ENCODE measurements at regions not wholly inside any gene's neighbourhood (a gene's known extent, or its start where the extent isn't known, plus 50 kb on each side); places are given as distances from the start of the nearest gene placed in this dataset.

DNA sequence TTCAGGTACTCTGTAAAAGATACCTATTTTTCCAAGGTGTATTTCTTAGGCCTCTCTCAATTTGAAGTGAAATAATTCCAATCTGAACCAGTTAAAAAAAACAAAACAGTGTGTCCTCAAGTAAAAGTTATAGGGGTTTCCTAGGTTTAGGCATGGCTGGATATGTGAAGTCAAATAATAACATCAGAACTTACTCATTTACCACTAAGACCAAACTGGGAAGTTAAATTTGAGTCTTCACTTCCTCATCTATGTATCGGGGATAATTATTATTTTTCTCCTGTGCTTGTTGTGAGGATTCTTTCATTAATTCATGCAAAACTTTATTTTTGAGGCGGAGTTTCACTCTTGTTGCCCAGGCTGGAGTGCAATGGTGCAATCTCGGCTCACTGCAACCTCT is 86.2 kb upstream of the PTPRK start:
- TF ChIP-seq, protein P1, sequence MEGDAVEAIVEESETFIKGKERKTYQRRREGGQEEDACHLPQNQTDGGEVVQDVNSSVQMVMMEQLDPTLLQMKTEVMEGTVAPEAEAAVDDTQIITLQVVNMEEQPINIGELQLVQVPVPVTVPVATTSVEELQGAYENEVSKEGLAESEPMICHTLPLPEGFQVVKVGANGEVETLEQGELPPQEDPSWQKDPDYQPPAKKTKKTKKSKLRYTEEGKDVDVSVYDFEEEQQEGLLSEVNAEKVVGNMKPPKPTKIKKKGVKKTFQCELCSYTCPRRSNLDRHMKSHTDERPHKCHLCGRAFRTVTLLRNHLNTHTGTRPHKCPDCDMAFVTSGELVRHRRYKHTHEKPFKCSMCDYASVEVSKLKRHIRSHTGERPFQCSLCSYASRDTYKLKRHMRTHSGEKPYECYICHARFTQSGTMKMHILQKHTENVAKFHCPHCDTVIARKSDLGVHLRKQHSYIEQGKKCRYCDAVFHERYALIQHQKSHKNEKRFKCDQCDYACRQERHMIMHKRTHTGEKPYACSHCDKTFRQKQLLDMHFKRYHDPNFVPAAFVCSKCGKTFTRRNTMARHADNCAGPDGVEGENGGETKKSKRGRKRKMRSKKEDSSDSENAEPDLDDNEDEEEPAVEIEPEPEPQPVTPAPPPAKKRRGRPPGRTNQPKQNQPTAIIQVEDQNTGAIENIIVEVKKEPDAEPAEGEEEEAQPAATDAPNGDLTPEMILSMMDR (IDR thresholded peaks at IDR 0.05; ENCODE audit: unreplicated experiment) = no peak
- Mint-ChIP-seq H3K36me3 (ENCODE audit: low read depth, unreplicated experiment) (no peaks in the 10 kb centered on the region), H3K27me3 (ENCODE audit: unreplicated experiment) (no peaks in the 10 kb centered on the region), H3K4me3 (ENCODE audit: unreplicated experiment) (no peak overlapping the region), H3K4me1 (ENCODE audit: unreplicated experiment) (peaks cover 2% of the 10 kb centered on the region), H3K9me3 (ENCODE audit: unreplicated experiment) (no peaks in the 10 kb centered on the region), H3K27ac (ENCODE audit: unreplicated experiment) (no peak overlapping the region)
- no peak for DNase-seq (ENCODE audit: low spot score)

DNA sequence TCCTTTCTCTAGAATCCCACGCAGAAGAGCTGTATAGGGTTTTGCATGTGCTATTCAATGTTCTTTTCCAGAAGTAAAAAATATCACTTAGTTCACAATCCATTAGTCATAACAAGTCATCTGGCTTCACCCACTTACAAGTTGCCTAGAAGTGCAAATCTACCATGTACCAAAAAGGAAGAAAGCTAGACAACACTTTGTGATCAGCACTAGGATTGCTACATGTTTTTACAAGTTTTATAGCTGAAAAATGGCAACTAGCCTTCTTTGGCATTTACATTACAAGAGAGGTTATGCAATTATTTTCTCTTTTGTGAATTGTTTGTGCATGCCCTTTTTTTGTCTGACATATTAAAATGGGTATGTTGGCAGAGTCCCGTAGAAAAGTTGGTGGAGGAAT is 85.6 kb upstream of the PTPRK start:
- Mint-ChIP-seq H3K36me3 (ENCODE audit: low read depth, unreplicated experiment) (no peaks in the 10 kb centered on the region), H3K4me3 (ENCODE audit: unreplicated experiment) (no peak overlapping the region), H3K4me1 (ENCODE audit: unreplicated experiment) (peaks cover 7% of the 10 kb centered on the region), H3K27me3 (ENCODE audit: unreplicated experiment) (no peaks in the 10 kb centered on the region), H3K9me3 (ENCODE audit: unreplicated experiment) (no peaks in the 10 kb centered on the region), H3K27ac (ENCODE audit: unreplicated experiment) (no peak overlapping the region)
- TF ChIP-seq, protein P1 (IDR thresholded peaks at IDR 0.05; ENCODE audit: unreplicated experiment) = no peak
- DNase-seq (ENCODE audit: low spot score) = no peak

DNA sequence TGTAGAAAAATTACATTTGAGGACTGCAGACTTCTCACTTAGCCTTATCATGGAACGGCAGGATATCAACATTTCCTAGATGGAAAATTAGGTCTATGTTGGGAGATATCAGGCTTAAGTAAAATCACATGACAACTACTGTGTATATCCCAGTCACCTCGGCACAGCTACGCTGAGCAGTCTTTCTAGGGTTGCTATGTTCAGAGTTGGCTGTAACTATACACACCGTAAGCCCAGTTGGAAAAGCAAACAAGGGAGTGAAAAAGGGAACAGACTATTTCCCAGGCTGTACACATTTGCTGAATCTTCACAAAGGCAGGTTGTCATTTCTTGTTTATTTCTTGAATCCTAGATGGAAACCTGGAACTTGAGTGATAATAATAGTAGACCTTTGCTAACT is 80.7 kb upstream of the PTPRK start:
- Mint-ChIP-seq H3K4me1 (ENCODE audit: unreplicated experiment) (peaks cover 25% of the 10 kb centered on the region), H3K9me3 (ENCODE audit: unreplicated experiment) (no peaks in the 10 kb centered on the region), H3K27ac (ENCODE audit: unreplicated experiment) (peak overlapping the region; percentile 98), H3K36me3 (ENCODE audit: low read depth, unreplicated experiment) (no peaks in the 10 kb centered on the region), H3K4me3 (ENCODE audit: unreplicated experiment) (no peak overlapping the region), H3K27me3 (ENCODE audit: unreplicated experiment) (peaks cover 5% of the 10 kb centered on the region)
- TF ChIP-seq, protein P1 (IDR thresholded peaks at IDR 0.05; ENCODE audit: unreplicated experiment) = no peak
- DNase-seq (ENCODE audit: low spot score) = no peak

DNA sequence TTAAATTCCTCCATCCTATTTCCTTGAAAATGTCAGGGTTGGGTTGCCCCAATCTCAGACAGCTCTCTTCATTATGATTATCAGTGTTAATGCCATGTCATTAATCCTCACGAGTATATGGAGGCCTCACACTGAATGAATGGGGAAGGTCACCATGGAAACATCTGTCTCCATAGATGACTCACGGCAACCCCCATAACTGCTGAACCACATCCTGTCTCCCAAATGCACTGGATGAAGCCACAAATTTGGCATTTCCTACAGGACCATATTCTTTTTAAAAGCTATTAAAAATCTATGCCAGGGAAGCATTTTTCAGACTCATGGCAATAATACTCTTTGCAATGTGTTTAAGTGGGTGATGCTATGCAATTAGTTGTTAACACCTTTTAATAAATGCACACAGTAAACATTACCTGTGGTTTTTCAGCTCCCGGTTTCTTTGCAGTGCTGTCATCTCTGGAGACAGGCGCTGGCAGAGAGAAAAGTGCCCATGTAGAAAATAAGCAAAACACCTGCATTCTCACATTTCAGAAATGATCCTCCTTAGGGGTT is 80.1 kb upstream of the PTPRK start:
- TF ChIP-seq, protein P1 (IDR thresholded peaks at IDR 0.05; ENCODE audit: unreplicated experiment) = no peak
- peaks cover 25% of the 10 kb centered on the region for H3K4me1 Mint-ChIP-seq (ENCODE audit: unreplicated experiment)
- H3K4me3 Mint-ChIP-seq (ENCODE audit: unreplicated experiment) = no peak overlapping the region
- H3K9me3 Mint-ChIP-seq (ENCODE audit: unreplicated experiment) = no peaks in the 10 kb centered on the region
- peak overlapping the region; percentile 98 for H3K27ac Mint-ChIP-seq (ENCODE audit: unreplicated experiment)
- DNase-seq (ENCODE audit: low spot score) = peak; percentile 23
- H3K27me3 Mint-ChIP-seq (ENCODE audit: unreplicated experiment) = peaks cover 5% of the 10 kb centered on the region
- H3K36me3 Mint-ChIP-seq (ENCODE audit: low read depth, unreplicated experiment) = no peaks in the 10 kb centered on the region

DNA sequence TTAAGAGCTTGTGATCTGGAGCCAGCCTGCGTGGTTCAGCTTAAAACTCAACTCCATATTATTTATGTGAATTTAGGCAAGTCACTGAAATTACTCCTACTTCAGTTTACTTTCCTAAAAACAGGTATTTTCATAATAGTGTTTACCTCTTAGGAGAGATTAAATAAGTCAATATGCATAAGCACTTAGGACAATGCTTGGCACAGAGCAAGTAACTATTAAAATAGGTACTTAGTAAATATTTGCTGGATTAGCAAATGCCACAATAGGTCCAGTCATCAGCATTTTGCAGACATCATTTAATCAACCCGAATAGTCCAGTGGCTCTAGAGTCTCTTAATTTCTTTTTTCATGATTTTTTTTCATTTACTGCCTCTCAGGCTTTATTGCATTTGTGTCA is 78.6 kb upstream of the PTPRK start:
- Mint-ChIP-seq H3K27me3 (ENCODE audit: unreplicated experiment) (peaks cover 5% of the 10 kb centered on the region), H3K4me1 (ENCODE audit: unreplicated experiment) (peaks cover 25% of the 10 kb centered on the region), H3K27ac (ENCODE audit: unreplicated experiment) (no peak overlapping the region), H3K9me3 (ENCODE audit: unreplicated experiment) (no peaks in the 10 kb centered on the region), H3K4me3 (ENCODE audit: unreplicated experiment) (no peak overlapping the region), H3K36me3 (ENCODE audit: low read depth, unreplicated experiment) (no peaks in the 10 kb centered on the region)
- DNase-seq (ENCODE audit: low spot score) = no peak
- TF ChIP-seq, protein P1 (IDR thresholded peaks at IDR 0.05; ENCODE audit: unreplicated experiment) = no peak
